ENCODE measurements at regions not wholly inside any gene's neighbourhood (a gene's known extent, or its start where the extent isn't known, plus 50 kb on each side); places are given as distances from the start of the nearest gene placed in this dataset.

DNA sequence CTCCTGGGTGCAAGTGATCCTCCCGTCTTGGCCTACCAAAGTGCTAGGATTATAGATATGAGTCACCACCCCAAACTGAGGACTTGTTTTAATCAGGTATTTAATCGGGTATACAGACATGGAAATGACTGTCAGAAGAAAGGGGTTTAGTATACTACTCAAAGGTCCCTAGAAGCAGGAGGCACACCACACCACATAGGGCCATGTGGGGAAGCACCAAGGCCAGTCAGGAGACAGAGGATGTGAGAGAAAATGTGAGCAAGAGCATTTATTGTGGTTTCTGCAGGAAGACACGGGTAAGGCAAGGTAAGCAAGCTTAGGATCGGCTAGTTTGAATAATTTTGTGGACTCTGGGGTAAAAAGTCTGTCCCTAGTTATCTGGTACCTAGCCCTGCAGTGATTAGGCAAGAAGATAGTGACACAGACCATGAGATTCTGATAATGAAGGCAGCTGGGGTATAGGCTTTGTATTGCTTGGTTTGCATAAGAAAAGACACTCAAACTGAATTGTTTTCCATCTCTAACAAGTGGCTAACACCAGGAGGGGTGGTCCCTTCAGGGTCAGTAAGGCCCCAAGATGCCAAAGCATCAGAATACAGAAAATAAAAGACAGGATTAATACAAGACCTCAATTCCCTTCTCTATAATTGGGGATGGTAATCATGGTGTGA, 408.8 kb upstream of the F9 start:
- CTCF ChIA-PET: no interaction called here
- Histone ChIP-seq H3K27me3 (ENCODE audit: control insufficient read depth, insufficient read depth, low read length) (no peaks in the 10 kb centered on the region), H3K4me3 (ENCODE audit: low read depth, low read length) (no peak overlapping the region), H3K36me3 (ENCODE audit: control insufficient read depth, insufficient read depth, low read length) (no peaks in the 10 kb centered on the region)
- POLR2A ChIA-PET: no interaction called here
- TF ChIP-seq CTCF (IDR thresholded peaks at IDR 0.05; ENCODE audit: insufficient read depth, low read depth, low read length): no peak
- no peak for DNase-seq (ENCODE audit: low read depth)

DNA sequence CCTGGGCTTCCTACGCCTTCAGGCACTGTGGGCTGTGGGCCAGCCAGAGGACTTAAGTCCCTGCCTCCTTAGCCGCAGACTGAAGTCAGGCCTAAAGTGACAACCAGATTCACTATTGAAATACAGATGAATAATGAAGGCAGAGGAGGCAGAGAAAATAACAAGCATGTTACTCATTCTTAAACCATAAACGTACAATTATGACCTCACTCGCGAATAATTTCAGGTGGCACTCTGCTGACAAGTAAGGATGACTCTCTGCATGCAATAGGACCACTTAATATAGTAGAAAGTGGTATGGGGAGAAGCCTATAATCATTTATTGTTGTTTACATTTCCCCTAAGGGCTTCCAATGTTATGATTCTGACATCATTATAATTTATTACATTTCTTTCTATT, 409.2 kb upstream of the FGF13 start:
- no peak overlapping the region for H3K4me3 ChIP-seq (ENCODE audit: low read depth, low read length)
- ChIA-PET POLR2A (no interaction called here), CTCF (no interaction called here)
- H3K27me3 ChIP-seq (ENCODE audit: control insufficient read depth, insufficient read depth, low read length): no peaks in the 10 kb centered on the region
- no peak for DNase-seq (ENCODE audit: low read depth)
- H3K36me3 ChIP-seq (ENCODE audit: control insufficient read depth, insufficient read depth, low read length): no peaks in the 10 kb centered on the region
- TF ChIP-seq CTCF (IDR thresholded peaks at IDR 0.05; ENCODE audit: insufficient read depth, low read depth, low read length): no peak

GRCh38 chrX:139113708-139114107, 402.2 kb upstream of the FGF13 start:
- TF ChIP-seq CTCF (IDR thresholded peaks at IDR 0.05; ENCODE audit: insufficient read depth, low read depth, low read length): no peak
- ChIA-PET CTCF (no interaction called here), POLR2A (no interaction called here)
- Histone ChIP-seq H3K36me3 (ENCODE audit: control insufficient read depth, insufficient read depth, low read length) (no peaks in the 10 kb centered on the region), H3K27me3 (ENCODE audit: control insufficient read depth, insufficient read depth, low read length) (no peaks in the 10 kb centered on the region), H3K4me3 (ENCODE audit: low read depth, low read length) (no peak overlapping the region)
- no peak for DNase-seq (ENCODE audit: low read depth)

GRCh38 chrX:139112432-139112831, 400.9 kb upstream of the FGF13 start:
- POLR2A ChIA-PET: no interaction called here
- Histone ChIP-seq H3K36me3 (ENCODE audit: control insufficient read depth, insufficient read depth, low read length) (no peaks in the 10 kb centered on the region), H3K27me3 (ENCODE audit: control insufficient read depth, insufficient read depth, low read length) (no peaks in the 10 kb centered on the region), H3K4me3 (ENCODE audit: low read depth, low read length) (no peak overlapping the region)
- TF ChIP-seq CTCF (IDR thresholded peaks at IDR 0.05; ENCODE audit: insufficient read depth, low read depth, low read length): no peak
- CTCF ChIA-PET: no interaction called here
- DNase-seq (ENCODE audit: low read depth): no peak

GRCh38 chrX:139106069-139106468, 394.6 kb upstream of the FGF13 start:
- POLR2A ChIA-PET: no interaction called here
- Histone ChIP-seq H3K4me3 (ENCODE audit: low read depth, low read length) (no peak overlapping the region), H3K27me3 (ENCODE audit: control insufficient read depth, insufficient read depth, low read length) (no peaks in the 10 kb centered on the region), H3K36me3 (ENCODE audit: control insufficient read depth, insufficient read depth, low read length) (no peaks in the 10 kb centered on the region)
- CTCF ChIA-PET: no interaction called here
- TF ChIP-seq CTCF (IDR thresholded peaks at IDR 0.05; ENCODE audit: insufficient read depth, low read depth, low read length): no peak
- peak; percentile 1 for DNase-seq (ENCODE audit: low read depth)

Data from BJ (cell line).